ENCODE measurements at regions not wholly inside any gene's neighbourhood (a gene's known extent, or its start where the extent isn't known, plus 50 kb on each side); places are given as distances from the start of the nearest gene placed in this dataset.
"Not testable (repeated sequence)": the region's sequence is repeated elsewhere in the genome, so short reads cannot be mapped to it uniquely, and the experiment has no call there.

GRCh38 chr11:119565693-119566092 lies 142.7 kb upstream of the THY1 start:
- peaks cover 12% of the 10 kb centered on the region for H3K27me3 Mint-ChIP-seq

DNA sequence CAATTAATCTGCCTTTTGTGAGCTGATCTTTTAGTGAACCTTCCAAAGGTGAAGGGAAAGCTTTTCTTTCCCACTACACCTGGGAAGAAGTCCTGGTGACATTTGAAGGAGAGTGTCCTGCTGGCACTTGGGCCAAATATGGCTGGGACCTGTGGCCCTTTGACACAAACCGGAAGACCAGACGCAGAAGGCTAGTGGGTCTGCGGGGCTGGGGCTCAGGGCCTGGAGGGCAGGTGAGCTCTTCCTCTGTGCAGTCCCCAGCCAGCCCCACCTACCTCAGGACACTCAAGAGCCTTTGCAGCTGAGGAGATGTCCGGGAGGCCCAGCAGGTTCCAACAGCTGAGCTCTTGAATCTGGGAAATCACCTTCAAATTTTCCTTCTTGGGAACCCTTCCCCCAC lies 138.0 kb upstream of the THY1 start:
- no peaks in the 10 kb centered on the region for H3K4me1 Mint-ChIP-seq
- peaks cover 9% of the 10 kb centered on the region for H3K9me3 Mint-ChIP-seq
- no peak for ATAC-seq (replicated peaks)
- no peak overlapping the region for H3K4me3 Mint-ChIP-seq
- no peak overlapping the region for H3K27ac Mint-ChIP-seq
- H3K27me3 Mint-ChIP-seq: peaks cover 18% of the 10 kb centered on the region
- H3K36me3 Mint-ChIP-seq (ENCODE audit: low read depth): no peaks in the 10 kb centered on the region

More at GRCh38 chr11:119565693-119566092, 142.7 kb upstream of the THY1 start:
- not testable (repeated sequence) for ATAC-seq (replicated peaks); H3K9me3 Mint-ChIP-seq; H3K4me1 Mint-ChIP-seq; H3K4me3 Mint-ChIP-seq; H3K36me3 Mint-ChIP-seq (ENCODE audit: low read depth); H3K27ac Mint-ChIP-seq

DNA sequence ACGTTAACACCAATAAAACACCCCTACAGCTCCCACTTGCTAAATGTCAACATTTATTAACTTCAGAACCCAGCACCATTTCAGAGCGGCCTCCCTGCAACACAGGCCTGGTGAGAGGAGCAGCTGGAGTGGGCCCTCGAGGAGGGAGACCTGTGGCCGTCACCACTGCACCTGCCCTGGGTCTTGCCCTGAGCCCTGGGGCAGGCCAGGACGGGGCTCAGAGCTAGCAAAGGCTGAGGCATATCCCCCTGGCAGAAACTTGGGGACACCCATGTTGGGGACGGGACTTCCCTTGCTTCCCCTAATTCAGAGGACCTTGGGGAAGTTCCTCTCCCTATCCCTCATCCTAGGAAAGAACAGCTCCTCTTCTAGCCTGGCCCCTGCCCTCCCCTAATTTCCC lies 137.3 kb upstream of the THY1 start:
- Mint-ChIP-seq H3K9me3 (peaks cover 9% of the 10 kb centered on the region), H3K36me3 (ENCODE audit: low read depth) (no peaks in the 10 kb centered on the region), H3K27me3 (peaks cover 18% of the 10 kb centered on the region), H3K4me1 (no peaks in the 10 kb centered on the region), H3K4me3 (no peak overlapping the region), H3K27ac (no peak overlapping the region)
- ATAC-seq (replicated peaks): no peak

GRCh38 chr11:119552106-119552485 lies 129.1 kb upstream of the THY1 start:
- no peak for ATAC-seq (replicated peaks)
- no peaks in the 10 kb centered on the region for H3K27me3 Mint-ChIP-seq
- peaks cover 5% of the 10 kb centered on the region for H3K9me3 Mint-ChIP-seq
- H3K36me3 Mint-ChIP-seq (ENCODE audit: low read depth): no peaks in the 10 kb centered on the region
- H3K27ac Mint-ChIP-seq: no peak overlapping the region
- H3K4me3 Mint-ChIP-seq: no peak overlapping the region
- H3K4me1 Mint-ChIP-seq: no peaks in the 10 kb centered on the region

GRCh38 chr11:119551420-119552105 lies 128.6 kb upstream of the THY1 start:
- Mint-ChIP-seq H3K9me3 (peaks cover 3% of the 10 kb centered on the region), H3K4me1 (no peaks in the 10 kb centered on the region), H3K27me3 (no peaks in the 10 kb centered on the region), H3K36me3 (ENCODE audit: low read depth) (no peaks in the 10 kb centered on the region), H3K27ac (no peak overlapping the region), H3K4me3 (no peak overlapping the region)
- no peak for ATAC-seq (replicated peaks)

DNA sequence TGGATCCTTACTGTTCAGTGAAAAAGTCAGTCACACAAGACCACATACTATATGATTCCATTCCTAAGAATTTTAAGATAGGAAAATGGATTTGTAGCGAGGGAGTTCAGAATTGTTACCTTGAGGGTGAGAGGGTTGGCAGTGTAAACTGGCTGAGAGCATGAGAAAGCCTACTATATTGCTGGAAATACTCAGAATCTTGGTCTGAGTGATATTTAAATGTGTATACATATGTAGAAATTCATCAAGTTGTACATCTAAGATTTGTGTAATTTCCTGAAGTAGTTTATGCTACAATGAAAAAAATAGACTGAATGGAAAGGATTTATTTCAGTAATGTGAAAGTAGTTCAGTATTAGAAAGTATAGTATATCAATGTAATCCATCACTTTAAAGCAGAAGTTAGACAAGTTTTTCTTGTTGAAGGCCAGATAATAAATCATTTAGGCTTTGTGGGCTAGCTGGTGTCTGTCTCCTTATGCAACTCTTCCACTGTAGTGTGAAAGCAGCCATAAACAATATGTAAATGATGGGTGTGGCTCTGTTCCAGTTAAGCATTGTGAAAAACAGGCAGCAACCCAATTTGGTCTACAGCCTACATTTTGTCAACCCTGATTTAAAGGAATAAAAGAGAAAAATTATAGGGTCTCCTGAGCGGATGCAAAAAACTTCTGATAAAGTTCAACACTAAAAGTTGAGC lies 127.2 kb upstream of the THY1 start:
- Mint-ChIP-seq H3K4me1 (no peaks in the 10 kb centered on the region), H3K36me3 (ENCODE audit: low read depth) (no peaks in the 10 kb centered on the region), H3K9me3 (no peaks in the 10 kb centered on the region), H3K27ac (no peak overlapping the region), H3K4me3 (no peak overlapping the region), H3K27me3 (no peaks in the 10 kb centered on the region)
- ATAC-seq (replicated peaks): no peak

GRCh38 chr11:119547511-119547910 lies 124.5 kb upstream of the THY1 start:
- H3K27ac Mint-ChIP-seq: no peak overlapping the region
- peaks cover 8% of the 10 kb centered on the region for H3K27me3 Mint-ChIP-seq
- H3K36me3 Mint-ChIP-seq (ENCODE audit: low read depth): no peaks in the 10 kb centered on the region
- no peak overlapping the region for H3K4me3 Mint-ChIP-seq
- no peak for ATAC-seq (replicated peaks)
- H3K4me1 Mint-ChIP-seq: no peaks in the 10 kb centered on the region
- H3K9me3 Mint-ChIP-seq: no peaks in the 10 kb centered on the region

- no peaks in the 10 kb centered on the region for H3K4me1 Mint-ChIP-seq
- H3K4me3 Mint-ChIP-seq: no peak overlapping the region
- peaks cover 13% of the 10 kb centered on the region for H3K27me3 Mint-ChIP-seq
- H3K27ac Mint-ChIP-seq: no peak overlapping the region
- no peaks in the 10 kb centered on the region for H3K36me3 Mint-ChIP-seq (ENCODE audit: low read depth)
- H3K9me3 Mint-ChIP-seq: no peaks in the 10 kb centered on the region
- no peak for ATAC-seq (replicated peaks)
These were observed 123.3 kb upstream of the THY1 start for GRCh38 chr11:119545978-119546915.

GRCh38 chr11:119540370-119541125 lies 117.6 kb upstream of the THY1 start:
- Mint-ChIP-seq H3K36me3 (ENCODE audit: low read depth) (no peaks in the 10 kb centered on the region), H3K27me3 (peaks cover 17% of the 10 kb centered on the region), H3K4me3 (no peak overlapping the region), H3K27ac (no peak overlapping the region), H3K9me3 (no peaks in the 10 kb centered on the region), H3K4me1 (no peaks in the 10 kb centered on the region)
- ATAC-seq (replicated peaks): no peak

GRCh38 chr11:119539583-119539982 lies 116.6 kb upstream of the THY1 start:
- H3K27me3 Mint-ChIP-seq: peaks cover 17% of the 10 kb centered on the region
- ATAC-seq (replicated peaks): no peak
- H3K9me3 Mint-ChIP-seq: no peaks in the 10 kb centered on the region
- H3K27ac Mint-ChIP-seq: no peak overlapping the region
- H3K4me3 Mint-ChIP-seq: no peak overlapping the region
- H3K36me3 Mint-ChIP-seq (ENCODE audit: low read depth): no peaks in the 10 kb centered on the region
- no peaks in the 10 kb centered on the region for H3K4me1 Mint-ChIP-seq

GRCh38 chr11:119538753-119539152 lies 115.8 kb upstream of the THY1 start:
- Mint-ChIP-seq H3K4me3 (no peak overlapping the region), H3K9me3 (no peaks in the 10 kb centered on the region), H3K36me3 (ENCODE audit: low read depth) (no peaks in the 10 kb centered on the region), H3K4me1 (peaks cover 2% of the 10 kb centered on the region), H3K27me3 (peaks cover 14% of the 10 kb centered on the region), H3K27ac (no peak overlapping the region)
- no peak for ATAC-seq (replicated peaks)

DNA sequence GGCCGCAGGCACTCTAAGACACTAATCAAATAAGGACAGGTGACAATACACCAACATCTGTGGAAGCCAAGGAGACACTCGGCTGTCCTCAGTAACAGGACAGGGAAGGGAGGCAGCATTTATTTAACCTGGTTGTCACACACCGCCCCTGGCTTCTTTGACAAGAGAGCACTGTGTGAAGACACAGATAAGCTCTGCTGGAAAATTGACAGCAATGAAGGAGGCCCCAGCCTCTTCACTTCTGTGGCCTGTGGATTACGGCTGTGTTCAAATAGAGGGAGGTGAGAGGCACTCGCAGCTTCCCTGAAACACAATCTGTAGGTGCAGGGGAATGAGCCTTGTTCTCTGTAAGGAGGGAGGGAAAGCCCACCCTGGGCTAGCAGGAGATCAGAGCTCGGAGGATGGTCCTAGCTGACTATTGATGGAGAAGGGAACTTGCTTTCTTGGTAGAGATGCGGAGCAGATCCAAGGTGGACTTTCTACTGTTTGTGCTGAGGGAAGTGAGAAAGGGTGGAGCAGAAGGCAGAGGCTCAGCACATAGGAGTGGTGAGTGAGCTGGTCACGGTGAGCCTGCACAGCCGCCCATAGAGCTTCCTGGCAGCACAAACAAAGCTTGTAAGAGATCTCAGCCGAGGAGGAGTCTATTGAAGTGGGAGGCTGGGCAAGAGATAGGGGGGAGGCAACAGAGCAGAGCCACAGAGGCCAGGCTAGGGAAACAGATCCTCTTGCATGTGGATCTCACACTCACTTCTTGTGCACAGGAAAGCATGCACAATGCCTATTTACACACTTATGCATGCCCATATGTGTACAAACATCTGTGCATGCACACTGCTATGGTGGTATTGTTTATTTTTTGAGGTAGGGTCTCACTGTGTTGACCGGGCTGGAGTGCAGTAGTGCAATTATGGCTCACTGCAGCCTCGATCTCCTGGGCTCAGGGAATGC lies 114.6 kb upstream of the THY1 start:
- no peak overlapping the region for H3K27ac Mint-ChIP-seq
- H3K9me3 Mint-ChIP-seq: no peaks in the 10 kb centered on the region

DNA sequence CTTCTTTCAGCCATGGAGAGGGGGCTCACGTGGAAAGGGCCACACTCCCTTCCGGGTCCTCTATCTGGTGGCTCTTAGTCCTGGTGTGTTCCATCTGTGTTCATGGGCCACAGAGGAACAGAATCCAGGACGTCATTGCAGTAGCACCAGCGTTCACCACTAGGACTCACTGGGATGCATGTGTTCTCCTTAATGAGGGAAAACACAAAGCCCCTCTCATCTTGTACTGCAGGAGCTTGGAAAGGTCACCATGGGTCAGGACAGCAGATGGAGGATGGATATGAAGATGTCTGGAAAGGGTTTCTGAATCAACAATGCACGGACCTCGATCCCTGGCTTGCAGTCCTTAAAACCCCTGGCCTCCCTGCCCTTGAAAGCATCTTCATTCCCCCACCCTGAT lies 113.8 kb upstream of the THY1 start:
- peaks cover 3% of the 10 kb centered on the region for H3K4me1 Mint-ChIP-seq
- H3K4me3 Mint-ChIP-seq: no peak overlapping the region
- H3K27ac Mint-ChIP-seq: no peak overlapping the region
- no peaks in the 10 kb centered on the region for H3K9me3 Mint-ChIP-seq
- no peak for ATAC-seq (replicated peaks)
- H3K27me3 Mint-ChIP-seq: peaks cover 16% of the 10 kb centered on the region
- H3K36me3 Mint-ChIP-seq (ENCODE audit: low read depth): no peaks in the 10 kb centered on the region

More for the DNA sequence above, 114.6 kb upstream of the THY1 start:
- no peak overlapping the region for H3K4me3 Mint-ChIP-seq
- peaks cover 3% of the 10 kb centered on the region for H3K4me1 Mint-ChIP-seq
- peaks cover 16% of the 10 kb centered on the region for H3K27me3 Mint-ChIP-seq
- ATAC-seq (replicated peaks): no peak
- H3K36me3 Mint-ChIP-seq (ENCODE audit: low read depth): no peaks in the 10 kb centered on the region

Measured in activated T-helper 17 cell treated with anti-CD3 and anti-CD28 coated beads, Interleukin-2, amount 50 U/mL, for 72 hours (primary cell).